ENCODE measurements at regions not wholly inside any gene's neighbourhood (a gene's known extent, or its start where the extent isn't known, plus 50 kb on each side); places are given as distances from the start of the nearest gene placed in this dataset.

- Histone ChIP-seq H2AFZ (replicated peaks; ENCODE audit: low read length, poor library complexity) (no peak overlapping the region), H3K4ac (ENCODE audit: low read depth, low read length) (no peak overlapping the region), H3K56ac (ENCODE audit: extremely low read depth, insufficient read depth, low read length) (no peak overlapping the region), H3K9me1 (ENCODE audit: insufficient read depth, low read length) (no peaks in the 10 kb centered on the region), H3K36me3 (ENCODE audit: control insufficient read depth, insufficient read depth, low read length) (no peaks in the 10 kb centered on the region), H3K9me3 (ENCODE audit: control insufficient read depth, insufficient read depth, low read length) (no peaks in the 10 kb centered on the region), H4K91ac (ENCODE audit: insufficient read depth, low read depth, low read length) (no peak overlapping the region), H4K20me1 (ENCODE audit: insufficient read depth, low read length) (no peaks in the 10 kb centered on the region), H2BK20ac (ENCODE audit: low read depth, low read length) (no peak overlapping the region), H3K4me3 (ENCODE audit: insufficient read depth, low read depth, low read length) (no peak overlapping the region), H3K23ac (ENCODE audit: low read depth, low read length) (no peak overlapping the region), H2AK9ac (replicated peaks; ENCODE audit: low read depth, low read length, poor library complexity) (no peak overlapping the region), H3K9ac (ENCODE audit: low read depth, low read length) (no peak overlapping the region), H2BK15ac (ENCODE audit: low read depth, low read length) (no peak overlapping the region), H3K4me1 (ENCODE audit: control insufficient read depth, insufficient read depth, low read length) (no peaks in the 10 kb centered on the region), H3K27ac (ENCODE audit: insufficient read depth, low read length) (no peak overlapping the region), H3K14ac (replicated peaks; ENCODE audit: low read depth, low read length) (no peak overlapping the region), H3K4me2 (ENCODE audit: low read depth, low read length) (no peak overlapping the region), H3K79me1 (ENCODE audit: low read depth in 1 of 2, low read length in 2 of 2) (no peaks in the 10 kb centered on the region), H3K18ac (ENCODE audit: low read depth, low read length) (no peak overlapping the region), H4K5ac (ENCODE audit: low read depth, low read length) (no peak overlapping the region), H2BK120ac (ENCODE audit: low read depth, low read length) (no peak overlapping the region), H3K27me3 (ENCODE audit: control insufficient read depth, insufficient read depth, low read length) (no peaks in the 10 kb centered on the region), H4K8ac (ENCODE audit: low read depth in 2 of 2, low read length in 2 of 2) (no peak overlapping the region), H2AK5ac (ENCODE audit: low read depth, low read length) (no peak overlapping the region), H2BK5ac (ENCODE audit: low read depth, low read length, poor library complexity, severe bottlenecking) (no peak overlapping the region)
- in situ Hi-C loops (cut with MboI; ENCODE audit: low sequenced_read_pairs) = no loop called here
- WGBS, 2 experiments (ENCODE audit: extremely low coverage in 2 of 2, insufficient read length in 1 of 2) = 75% methylated on average over 5 of the region's 6 CpGs; no CpG with 5 or more reads in 1 of the 2 experiments
- dilution Hi-C loops (cut with HindIII; ENCODE audit: low sequenced_read_pairs, unreplicated experiment) = no loop called here
- CTCF ChIA-PET = interaction anchor here (0.6 to 0.7 kb wide), 2 partner anchors 109 to 332 kb away, joined by 3 to 7 read pairs; no protein-coding TSS in a partner anchor
- DNase-seq = no peak
- TF ChIP-seq CTCF (conservative IDR thresholded peaks at IDR 0.05; ENCODE audit: low read depth, low read length) (no peak), SMC3 (IDR thresholded peaks at IDR 0.05; ENCODE audit: low read depth, low read length) (no peak), MAFK (IDR thresholded peaks at IDR 0.05; ENCODE audit: low read depth, low read length) (no peak), CEBPB (IDR thresholded peaks at IDR 0.05; ENCODE audit: low read depth, low read length) (no peak), MXI1 (IDR thresholded peaks at IDR 0.05; ENCODE audit: borderline replicate concordance, low read depth, low read length) (no peak), NFE2L2 (IDR thresholded peaks at IDR 0.05; ENCODE audit: low read depth, low read length) (no peak), FOS (IDR thresholded peaks at IDR 0.05; ENCODE audit: low read depth, low read length) (no peak), CHD1 (IDR thresholded peaks at IDR 0.05; ENCODE audit: low read depth, low read length) (no peak), POLR2A (IDR thresholded peaks at IDR 0.05; ENCODE audit: low read depth, low read length) (no peak), MAZ (IDR thresholded peaks at IDR 0.05; ENCODE audit: borderline replicate concordance, low read depth, low read length) (no peak), USF2 (IDR thresholded peaks at IDR 0.05; ENCODE audit: low read depth, low read length) (no peak), RAD21 (IDR thresholded peaks at IDR 0.05; ENCODE audit: low read length) (no peak), BHLHE40 (IDR thresholded peaks at IDR 0.05; ENCODE audit: low read depth, low read length) (no peak), RFX5 (IDR thresholded peaks at IDR 0.05; ENCODE audit: low read depth, low read length) (no peak), RCOR1 (IDR thresholded peaks at IDR 0.05; ENCODE audit: insufficient replicate concordance, low read length) (no peak)
- TF ChIP-seq, protein P1, sequence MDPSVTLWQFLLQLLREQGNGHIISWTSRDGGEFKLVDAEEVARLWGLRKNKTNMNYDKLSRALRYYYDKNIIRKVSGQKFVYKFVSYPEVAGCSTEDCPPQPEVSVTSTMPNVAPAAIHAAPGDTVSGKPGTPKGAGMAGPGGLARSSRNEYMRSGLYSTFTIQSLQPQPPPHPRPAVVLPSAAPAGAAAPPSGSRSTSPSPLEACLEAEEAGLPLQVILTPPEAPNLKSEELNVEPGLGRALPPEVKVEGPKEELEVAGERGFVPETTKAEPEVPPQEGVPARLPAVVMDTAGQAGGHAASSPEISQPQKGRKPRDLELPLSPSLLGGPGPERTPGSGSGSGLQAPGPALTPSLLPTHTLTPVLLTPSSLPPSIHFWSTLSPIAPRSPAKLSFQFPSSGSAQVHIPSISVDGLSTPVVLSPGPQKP (IDR thresholded peaks at IDR 0.05; ENCODE audit: borderline replicate concordance, low read depth, low read length) = no peak
- intact Hi-C loops (cut with micrococcal nuclease) = no loop called here
- POLR2A ChIA-PET (ENCODE audit: unreplicated experiment) = no interaction called here
- ATAC-seq (ENCODE audit: low read depth) = no peak
- BruUV-seq (replicated peaks) = no TSS peak
These were observed 800.6 kb upstream of the SOX9 start for GRCh38 chr17:71320009-71320796.

Measured in IMR-90 (cell line).